T1000 (cell line): ENCODE measurements at regions not wholly inside any gene's neighbourhood (a gene's known extent, or its start where the extent isn't known, plus 50 kb on each side); places are given as distances from the start of the nearest gene placed in this dataset.

Experiments used
- DNase-seq: peaks from one replicate; lab custom pipeline; 2025; ENCODE audit warnings: mixed read lengths; lab: John Stamatoyannopoulos, UW

DNA sequence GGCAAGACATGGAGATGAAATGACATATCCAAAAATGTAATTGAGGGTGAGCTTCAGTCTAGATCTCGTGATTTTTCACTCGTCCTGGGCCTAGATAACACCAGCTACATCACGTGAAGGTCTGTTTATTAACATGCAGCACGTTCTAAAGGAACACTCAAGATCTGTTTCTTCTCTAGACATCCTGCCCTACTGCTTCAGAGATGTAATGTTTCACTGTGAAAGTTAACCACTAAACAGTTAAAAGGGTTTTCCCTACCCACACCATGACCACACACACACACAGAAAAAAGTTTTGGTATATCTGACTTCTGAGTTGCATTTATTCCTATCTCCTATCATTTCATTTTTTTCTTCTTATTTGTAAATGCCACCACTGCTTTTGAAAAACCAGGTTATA is 52.3 kb upstream of the SMIM31 start:
- no peak for DNase-seq
